HL-60 (cell line): ENCODE measurements at regions not wholly inside any gene's neighbourhood (a gene's known extent, or its start where the extent isn't known, plus 50 kb on each side); places are given as distances from the start of the nearest gene placed in this dataset.
"Not testable (repeated sequence)": the region's sequence is repeated elsewhere in the genome, so short reads cannot be mapped to it uniquely, and the experiment has no call there.

Experiments
- DNase-seq, 2 experiments: peaks; one replicate each; pipeline ENCODE4 v3.0.0-alpha.2; 2010 to 2020; ENCODE audit warnings: low read depth in 1 of 2, low spot score in 1 of 2
- H3K27ac ChIP-seq: fragments of 250-450 bp; sonication (Bioruptor Pico); replicated peaks from 2 replicates; pipeline ENCODE4 v1.5.1; 2020; ENCODE audit warnings: mild to moderate bottlenecking, moderate library complexity
- H3K27me3 ChIP-seq: fragments of 250-450 bp; sonication (Bioruptor Pico); 2 replicates; pipeline ENCODE4 v1.5.1; 2021; ENCODE audit warnings: mild to moderate bottlenecking, moderate library complexity; ENCODE audit not compliant: insufficient read depth, poor library complexity, severe bottlenecking
- H3K4me3 ChIP-seq: replicated peaks from 2 replicates; pipeline ENCODE4 v1.5.1; 2011; ENCODE audit warnings: mild to moderate bottlenecking, control low read depth, low read length; ENCODE audit not compliant: insufficient read depth
- CTCF ChIP-seq: IDR thresholded peaks from one replicate; pipeline ENCODE4 v1.5.1; 2011; ENCODE audit warnings: low read length, control low read depth, inconsistent platforms; ENCODE audit not compliant: insufficient read depth
- GABPA ChIP-seq: IDR thresholded peaks from 2 replicates; pipeline ENCODE4 v1.6.1; 2012; ENCODE audit warnings: low read depth
- POLR2AphosphoS5 ChIP-seq: IDR thresholded peaks from 2 replicates; pipeline ENCODE4 v1.6.1; 2012; ENCODE audit warnings: low read depth
- SPI1 ChIP-seq: IDR thresholded peaks from 2 replicates; pipeline ENCODE4 v1.6.1; 2012; ENCODE audit warnings: low read depth, mild to moderate bottlenecking, borderline replicate concordance
- TF ChIP-seq, protein P1 (sequence below): IDR thresholded peaks from 2 replicates; pipeline ENCODE4 v1.6.1; 2012; ENCODE audit warnings: low read depth; ENCODE audit not compliant: insufficient replicate concordance

- peaks cover 4% of the 10 kb centered on the region for H3K27me3 ChIP-seq
- no peak overlapping the region for H3K4me3 ChIP-seq
- no peak for DNase-seq
- TF ChIP-seq, protein P1, sequence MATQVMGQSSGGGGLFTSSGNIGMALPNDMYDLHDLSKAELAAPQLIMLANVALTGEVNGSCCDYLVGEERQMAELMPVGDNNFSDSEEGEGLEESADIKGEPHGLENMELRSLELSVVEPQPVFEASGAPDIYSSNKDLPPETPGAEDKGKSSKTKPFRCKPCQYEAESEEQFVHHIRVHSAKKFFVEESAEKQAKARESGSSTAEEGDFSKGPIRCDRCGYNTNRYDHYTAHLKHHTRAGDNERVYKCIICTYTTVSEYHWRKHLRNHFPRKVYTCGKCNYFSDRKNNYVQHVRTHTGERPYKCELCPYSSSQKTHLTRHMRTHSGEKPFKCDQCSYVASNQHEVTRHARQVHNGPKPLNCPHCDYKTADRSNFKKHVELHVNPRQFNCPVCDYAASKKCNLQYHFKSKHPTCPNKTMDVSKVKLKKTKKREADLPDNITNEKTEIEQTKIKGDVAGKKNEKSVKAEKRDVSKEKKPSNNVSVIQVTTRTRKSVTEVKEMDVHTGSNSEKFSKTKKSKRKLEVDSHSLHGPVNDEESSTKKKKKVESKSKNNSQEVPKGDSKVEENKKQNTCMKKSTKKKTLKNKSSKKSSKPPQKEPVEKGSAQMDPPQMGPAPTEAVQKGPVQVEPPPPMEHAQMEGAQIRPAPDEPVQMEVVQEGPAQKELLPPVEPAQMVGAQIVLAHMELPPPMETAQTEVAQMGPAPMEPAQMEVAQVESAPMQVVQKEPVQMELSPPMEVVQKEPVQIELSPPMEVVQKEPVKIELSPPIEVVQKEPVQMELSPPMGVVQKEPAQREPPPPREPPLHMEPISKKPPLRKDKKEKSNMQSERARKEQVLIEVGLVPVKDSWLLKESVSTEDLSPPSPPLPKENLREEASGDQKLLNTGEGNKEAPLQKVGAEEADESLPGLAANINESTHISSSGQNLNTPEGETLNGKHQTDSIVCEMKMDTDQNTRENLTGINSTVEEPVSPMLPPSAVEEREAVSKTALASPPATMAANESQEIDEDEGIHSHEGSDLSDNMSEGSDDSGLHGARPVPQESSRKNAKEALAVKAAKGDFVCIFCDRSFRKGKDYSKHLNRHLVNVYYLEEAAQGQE, result no peak
- no peak for TF ChIP-seq SPI1
- H3K27ac ChIP-seq, result no peak overlapping the region
Measured at GRCh38 chr17:34475296-34475695, 104.1 kb upstream of the TMEM132E start.

DNA sequence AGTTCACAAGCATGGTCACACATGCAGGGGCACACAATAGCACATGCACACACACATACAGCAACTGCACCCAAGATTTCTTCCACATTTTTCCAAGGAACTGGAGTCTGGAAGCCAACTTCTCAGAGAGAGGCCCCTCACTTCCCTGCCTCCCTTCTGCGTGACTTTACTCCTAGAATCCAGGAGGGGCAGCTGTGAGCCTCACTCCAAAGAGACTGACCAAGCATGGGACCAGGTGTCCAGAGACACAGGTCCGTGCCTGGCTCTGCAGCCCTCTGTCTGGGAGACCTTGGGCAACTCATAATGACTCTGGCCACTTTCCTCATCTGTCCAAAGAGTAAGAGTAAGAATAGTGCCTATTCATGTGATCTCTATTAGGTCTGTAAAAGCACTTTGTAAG is 104.7 kb upstream of the TMEM132E start:
- Histone ChIP-seq H3K27ac (no peak overlapping the region), H3K27me3 (peaks cover 4% of the 10 kb centered on the region), H3K4me3 (no peak overlapping the region)
- DNase-seq, result no peak
- TF ChIP-seq SPI1, result no peak
- TF ChIP-seq GABPA, result no peak
- TF ChIP-seq CTCF, result no peak
- no peak for TF ChIP-seq POLR2AphosphoS5
- TF ChIP-seq, protein P1, result no peak

DNA sequence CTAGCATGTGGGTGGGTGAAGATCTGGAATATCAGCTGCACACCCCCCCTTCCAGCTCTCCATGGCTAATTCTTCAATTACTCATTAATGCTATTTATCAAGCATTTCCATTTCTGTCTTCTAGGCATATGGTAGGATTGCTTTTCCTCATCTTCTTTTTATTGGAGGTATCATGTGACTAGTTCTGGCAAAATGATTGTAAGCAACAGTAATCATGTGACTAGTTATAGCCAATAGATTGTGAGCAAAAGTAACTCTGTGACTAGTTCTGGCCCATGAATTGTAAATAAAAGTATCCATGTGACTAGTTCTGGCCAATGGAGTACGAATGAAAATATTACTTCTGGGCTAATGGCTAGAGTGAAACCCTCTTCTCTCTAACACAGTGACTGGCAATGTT is 107.0 kb upstream of the TMEM132E start:
- H3K27me3 ChIP-seq, result peaks cover 4% of the 10 kb centered on the region
- H3K4me3 ChIP-seq, result no peak overlapping the region
- DNase-seq, result no peak
- TF ChIP-seq CTCF (no peak), GABPA (no peak), SPI1 (no peak), POLR2AphosphoS5 (no peak)
- TF ChIP-seq, protein P1, result no peak
- no peak overlapping the region for H3K27ac ChIP-seq

GRCh38 chr17:34471278-34471677 is 108.1 kb upstream of the TMEM132E start:
- not testable (repeated sequence) for H3K27me3 ChIP-seq, H3K27ac ChIP-seq, H3K4me3 ChIP-seq, DNase-seq
